ENCODE measurements at regions not wholly inside any gene's neighbourhood (a gene's known extent, or its start where the extent isn't known, plus 50 kb on each side); places are given as distances from the start of the nearest gene placed in this dataset.

DNA sequence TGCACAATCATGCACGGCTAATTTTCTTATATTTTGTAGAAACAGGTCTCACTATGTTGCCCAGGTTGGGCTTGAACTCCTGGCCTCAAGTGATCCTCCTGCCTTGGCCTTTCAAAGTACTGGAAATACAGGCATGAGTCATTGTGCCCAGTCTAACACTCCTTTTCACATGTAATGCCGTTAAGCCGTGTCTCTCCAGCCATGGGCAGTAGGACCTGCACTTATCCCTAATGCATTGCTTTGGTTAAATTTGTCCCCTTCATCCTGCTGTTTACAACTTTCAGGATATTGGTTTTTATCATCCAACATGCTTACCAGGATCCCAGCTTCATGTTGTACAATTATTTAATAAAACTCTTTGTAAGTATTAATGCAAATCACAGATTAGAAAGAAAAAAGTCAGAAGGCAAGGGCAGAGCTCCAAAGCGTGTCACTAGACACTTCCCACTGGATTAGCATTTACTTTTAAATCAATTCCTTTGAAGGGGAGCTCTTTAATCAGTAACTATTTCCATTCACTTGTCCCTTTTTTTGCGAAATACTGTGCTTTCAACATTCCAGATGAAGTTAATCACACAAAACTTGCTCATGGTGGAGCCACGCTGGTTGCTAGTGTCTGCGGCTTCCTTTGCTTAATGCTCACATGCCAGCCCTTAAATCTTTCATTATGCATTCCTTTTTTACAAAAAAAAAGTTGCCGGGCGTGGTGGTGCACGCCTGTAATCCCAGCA is 256.0 kb upstream of the AUTS2 start:
- no peaks in the 10 kb centered on the region for H3K9me2 ChIP-seq (replicated peaks; ENCODE audit: insufficient read depth, low read length)
- H3K9ac ChIP-seq (ENCODE audit: low read length) = no peak overlapping the region
- no peaks in the 10 kb centered on the region for H4K20me1 ChIP-seq (ENCODE audit: insufficient read depth, low read length)
- H3K79me2 ChIP-seq (ENCODE audit: low read length) = no peaks in the 10 kb centered on the region
- H3K27me3 ChIP-seq (replicated peaks; ENCODE audit: insufficient read depth, low read length) = no peaks in the 10 kb centered on the region
- H3F3A ChIP-seq (ENCODE audit: insufficient read depth, low read length) = no peaks in the 10 kb centered on the region
- TF ChIP-seq, protein P1, sequence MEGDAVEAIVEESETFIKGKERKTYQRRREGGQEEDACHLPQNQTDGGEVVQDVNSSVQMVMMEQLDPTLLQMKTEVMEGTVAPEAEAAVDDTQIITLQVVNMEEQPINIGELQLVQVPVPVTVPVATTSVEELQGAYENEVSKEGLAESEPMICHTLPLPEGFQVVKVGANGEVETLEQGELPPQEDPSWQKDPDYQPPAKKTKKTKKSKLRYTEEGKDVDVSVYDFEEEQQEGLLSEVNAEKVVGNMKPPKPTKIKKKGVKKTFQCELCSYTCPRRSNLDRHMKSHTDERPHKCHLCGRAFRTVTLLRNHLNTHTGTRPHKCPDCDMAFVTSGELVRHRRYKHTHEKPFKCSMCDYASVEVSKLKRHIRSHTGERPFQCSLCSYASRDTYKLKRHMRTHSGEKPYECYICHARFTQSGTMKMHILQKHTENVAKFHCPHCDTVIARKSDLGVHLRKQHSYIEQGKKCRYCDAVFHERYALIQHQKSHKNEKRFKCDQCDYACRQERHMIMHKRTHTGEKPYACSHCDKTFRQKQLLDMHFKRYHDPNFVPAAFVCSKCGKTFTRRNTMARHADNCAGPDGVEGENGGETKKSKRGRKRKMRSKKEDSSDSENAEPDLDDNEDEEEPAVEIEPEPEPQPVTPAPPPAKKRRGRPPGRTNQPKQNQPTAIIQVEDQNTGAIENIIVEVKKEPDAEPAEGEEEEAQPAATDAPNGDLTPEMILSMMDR (IDR thresholded peaks at IDR 0.05; ENCODE audit: low read length) = no peak
- TF ChIP-seq EZH2 (optimal IDR thresholded peaks at IDR 0.05; ENCODE audit: low read depth, low read length) (no peak), EZH2phosphoT487 (IDR thresholded peaks at IDR 0.05; ENCODE audit: low read length) (no peak)
- no peak overlapping the region for H3K4me2 ChIP-seq (ENCODE audit: low read depth, low read length)
- H3K4me1 ChIP-seq (ENCODE audit: low read length) = no peaks in the 10 kb centered on the region
- no peak overlapping the region for H3K4me3 ChIP-seq (ENCODE audit: low read length)
- no peaks in the 10 kb centered on the region for H3K9me3 ChIP-seq (replicated peaks; ENCODE audit: insufficient read depth, low read length)
- H3K36me3 ChIP-seq (replicated peaks; ENCODE audit: insufficient read depth, low read length) = no peaks in the 10 kb centered on the region
- no peak for DNase-seq
- no peak overlapping the region for H2AFZ ChIP-seq (ENCODE audit: low read length)
- no peak overlapping the region for H3K27ac ChIP-seq (ENCODE audit: low read length)

DNA sequence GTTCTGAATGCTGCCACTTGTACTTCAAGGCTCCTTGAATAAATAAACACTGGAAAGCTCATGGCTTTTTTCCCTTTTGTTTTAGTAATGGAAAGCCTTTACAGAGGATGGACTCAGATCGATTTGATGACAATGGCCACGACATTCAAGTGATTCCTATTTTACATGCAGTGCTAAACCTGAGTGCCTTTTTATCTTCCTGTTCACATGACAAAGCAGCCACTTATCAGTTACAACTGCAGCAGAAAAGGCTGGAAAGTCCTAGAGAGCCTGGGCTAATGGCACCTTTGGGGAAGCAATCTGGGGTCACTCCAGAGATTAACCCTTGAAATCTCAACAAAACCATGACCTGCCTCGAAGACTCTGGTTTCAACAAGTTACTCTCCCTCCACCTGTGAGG is 249.0 kb upstream of the AUTS2 start:
- no peaks in the 10 kb centered on the region for H3K9me2 ChIP-seq (replicated peaks; ENCODE audit: insufficient read depth, low read length)
- H3K4me2 ChIP-seq (ENCODE audit: low read depth, low read length) = no peak overlapping the region
- no peak overlapping the region for H3K4me3 ChIP-seq (ENCODE audit: low read length)
- DNase-seq = no peak
- H3F3A ChIP-seq (ENCODE audit: insufficient read depth, low read length) = no peaks in the 10 kb centered on the region
- no peak overlapping the region for H3K27ac ChIP-seq (ENCODE audit: low read length)
- H3K27me3 ChIP-seq (replicated peaks; ENCODE audit: insufficient read depth, low read length) = no peaks in the 10 kb centered on the region
- H3K36me3 ChIP-seq (replicated peaks; ENCODE audit: insufficient read depth, low read length) = no peaks in the 10 kb centered on the region
- H3K4me1 ChIP-seq (ENCODE audit: low read length) = no peaks in the 10 kb centered on the region
- H2AFZ ChIP-seq (ENCODE audit: low read length) = no peak overlapping the region
- no peaks in the 10 kb centered on the region for H3K79me2 ChIP-seq (ENCODE audit: low read length)
- no peaks in the 10 kb centered on the region for H3K9me3 ChIP-seq (replicated peaks; ENCODE audit: insufficient read depth, low read length)
- H3K9ac ChIP-seq (ENCODE audit: low read length) = no peak overlapping the region
- no peaks in the 10 kb centered on the region for H4K20me1 ChIP-seq (ENCODE audit: insufficient read depth, low read length)
- TF ChIP-seq EZH2 (optimal IDR thresholded peaks at IDR 0.05; ENCODE audit: low read depth, low read length) = no peak
- no peak for TF ChIP-seq EZH2phosphoT487 (IDR thresholded peaks at IDR 0.05; ENCODE audit: low read length)
- TF ChIP-seq, protein P1 (IDR thresholded peaks at IDR 0.05; ENCODE audit: low read length) = no peak

DNA sequence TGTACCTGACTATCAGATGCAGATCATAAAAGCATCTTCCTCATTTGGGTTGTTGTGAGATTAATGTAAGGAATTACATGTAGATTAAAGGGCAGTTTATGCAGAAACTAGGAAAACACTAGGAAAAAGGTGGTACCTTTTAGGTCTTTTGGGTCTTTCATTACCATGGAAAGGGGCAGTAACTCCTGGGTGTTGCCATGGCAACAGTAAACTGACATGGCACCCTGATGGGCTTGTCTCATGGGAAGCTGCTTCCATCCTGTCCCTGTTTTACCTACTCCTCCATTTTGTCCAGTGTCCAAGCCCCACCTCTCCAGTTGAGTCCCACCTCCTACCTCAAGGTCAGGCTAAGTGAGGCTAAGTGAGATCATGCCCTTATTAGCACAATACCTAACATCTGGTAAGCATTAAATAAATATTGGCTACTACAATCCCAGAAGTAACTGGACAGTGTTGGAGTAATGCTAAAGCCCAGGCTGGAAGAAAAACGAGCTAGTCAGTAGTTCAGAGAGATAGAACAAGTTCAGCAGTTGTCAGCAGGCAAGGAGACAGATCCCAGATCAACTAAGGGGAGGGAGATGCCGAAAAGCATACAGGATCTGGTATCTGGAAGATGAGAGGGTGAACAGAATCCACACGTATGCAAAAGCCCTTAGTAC is 240.0 kb upstream of the AUTS2 start:
- Histone ChIP-seq H3K4me2 (ENCODE audit: low read depth, low read length) (no peak overlapping the region), H3F3A (ENCODE audit: insufficient read depth, low read length) (no peaks in the 10 kb centered on the region)
- no peak for TF ChIP-seq EZH2 (optimal IDR thresholded peaks at IDR 0.05; ENCODE audit: low read depth, low read length)
- TF ChIP-seq, protein P1 (IDR thresholded peaks at IDR 0.05; ENCODE audit: low read length) = no peak
- no peak for TF ChIP-seq EZH2phosphoT487 (IDR thresholded peaks at IDR 0.05; ENCODE audit: low read length)

More for the DNA sequence above, 240.0 kb upstream of the AUTS2 start:
- H3K9me3 ChIP-seq (replicated peaks; ENCODE audit: insufficient read depth, low read length) = no peaks in the 10 kb centered on the region
- H3K4me1 ChIP-seq (ENCODE audit: low read length) = no peaks in the 10 kb centered on the region
- H3K4me3 ChIP-seq (ENCODE audit: low read length) = no peak overlapping the region
- DNase-seq = no peak
- H3K79me2 ChIP-seq (ENCODE audit: low read length) = no peaks in the 10 kb centered on the region
- H3K27me3 ChIP-seq (replicated peaks; ENCODE audit: insufficient read depth, low read length) = no peaks in the 10 kb centered on the region
- H3K36me3 ChIP-seq (replicated peaks; ENCODE audit: insufficient read depth, low read length) = no peaks in the 10 kb centered on the region
- no peak overlapping the region for H3K9ac ChIP-seq (ENCODE audit: low read length)
- H2AFZ ChIP-seq (ENCODE audit: low read length) = no peak overlapping the region
- H3K9me2 ChIP-seq (replicated peaks; ENCODE audit: insufficient read depth, low read length) = no peaks in the 10 kb centered on the region
- no peak overlapping the region for H3K27ac ChIP-seq (ENCODE audit: low read length)
- no peaks in the 10 kb centered on the region for H4K20me1 ChIP-seq (ENCODE audit: insufficient read depth, low read length)
